NCI-H2196 (cell line): ENCODE measurements at regions not wholly inside any gene's neighbourhood (a gene's known extent, or its start where the extent isn't known, plus 50 kb on each side); places are given as distances from the start of the nearest gene placed in this dataset.
"Not testable (repeated sequence)": the region's sequence is repeated elsewhere in the genome, so short reads cannot be mapped to it uniquely, and the experiment has no call there.

ENCODE experiments used
- DNase-seq: peaks from one replicate; lab custom pipeline; 2025; ENCODE audit not compliant: unreplicated experiment; lab: John Stamatoyannopoulos, UW

DNA sequence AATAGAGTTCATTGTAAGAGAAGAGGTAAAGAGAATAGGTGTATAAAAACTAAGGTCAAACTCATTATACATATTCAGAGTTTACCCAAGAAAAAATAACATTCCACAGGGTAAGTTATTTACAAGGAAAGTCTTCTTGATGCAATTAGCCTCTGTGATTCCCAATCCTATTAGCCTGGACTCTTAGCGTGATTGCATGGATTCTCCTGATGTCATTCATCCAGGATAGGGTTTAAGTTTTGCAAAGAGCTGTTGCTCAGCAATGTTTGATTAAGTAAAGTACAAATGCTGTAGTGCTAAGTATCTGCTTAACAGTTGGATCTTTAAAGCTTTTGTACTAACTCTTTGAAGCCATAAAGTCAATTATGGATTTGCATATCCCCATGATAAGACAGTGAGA lies 767.8 kb upstream of the LUZP2 start:
- DNase-seq: no peak

DNA sequence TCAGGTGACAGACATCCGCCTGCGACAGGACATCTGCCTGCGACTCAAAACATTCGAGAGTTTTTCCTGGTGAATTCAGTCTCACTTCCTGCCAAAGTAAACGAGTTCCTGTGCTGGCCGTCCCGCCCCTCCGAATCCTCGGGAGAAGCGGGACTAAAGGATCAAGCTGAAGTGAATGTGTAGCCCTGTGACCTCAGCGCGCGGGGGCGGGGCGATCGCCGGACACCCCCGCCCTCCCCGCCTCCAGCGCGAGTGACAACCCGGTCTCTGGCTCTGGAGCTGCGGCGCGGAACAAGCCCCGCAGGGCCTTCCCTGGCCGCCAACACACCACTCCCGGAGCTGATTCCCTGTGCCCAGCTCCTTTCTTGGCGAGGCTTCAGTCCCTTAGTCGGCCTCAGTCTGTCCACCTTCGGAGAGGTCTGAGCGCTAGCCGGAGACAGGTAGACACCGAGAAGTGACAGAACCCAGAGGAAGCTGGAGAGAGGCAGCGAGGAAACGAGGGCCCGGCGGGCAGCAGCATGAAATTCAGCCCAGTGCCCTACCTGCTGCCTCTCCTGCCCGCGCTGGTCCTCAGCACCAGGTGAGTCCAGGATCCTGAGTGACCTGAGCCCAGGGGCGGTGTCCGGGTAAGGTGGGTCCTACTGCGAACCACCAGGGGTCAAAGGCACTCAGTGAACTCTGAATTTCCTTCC lies 766.4 kb upstream of the LUZP2 start:
- DNase-seq: no peak

DNA sequence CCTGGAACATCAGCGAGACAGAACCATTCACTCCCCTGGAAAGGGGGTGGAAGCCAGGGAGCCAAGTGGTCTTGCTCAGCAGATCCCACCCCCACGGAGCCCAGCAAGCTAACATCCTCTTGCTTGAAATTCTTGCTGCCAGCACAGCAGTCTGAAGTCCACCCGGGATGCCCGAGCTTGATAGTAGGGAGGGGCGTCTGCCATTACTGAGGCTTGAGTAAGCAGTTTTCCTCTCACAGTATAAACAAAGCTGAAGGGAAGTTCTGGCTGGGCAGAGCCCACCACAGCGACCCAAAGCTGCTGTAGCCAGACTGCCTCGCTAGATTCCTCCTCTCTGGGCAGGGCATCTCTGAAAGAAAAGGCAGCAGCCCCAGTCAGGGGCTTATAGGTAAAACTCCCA lies 764.8 kb upstream of the LUZP2 start:
- no peak for DNase-seq

GRCh38 chr11:23746896-23747295 lies 750.0 kb upstream of the LUZP2 start:
- DNase-seq: no peak

DNA sequence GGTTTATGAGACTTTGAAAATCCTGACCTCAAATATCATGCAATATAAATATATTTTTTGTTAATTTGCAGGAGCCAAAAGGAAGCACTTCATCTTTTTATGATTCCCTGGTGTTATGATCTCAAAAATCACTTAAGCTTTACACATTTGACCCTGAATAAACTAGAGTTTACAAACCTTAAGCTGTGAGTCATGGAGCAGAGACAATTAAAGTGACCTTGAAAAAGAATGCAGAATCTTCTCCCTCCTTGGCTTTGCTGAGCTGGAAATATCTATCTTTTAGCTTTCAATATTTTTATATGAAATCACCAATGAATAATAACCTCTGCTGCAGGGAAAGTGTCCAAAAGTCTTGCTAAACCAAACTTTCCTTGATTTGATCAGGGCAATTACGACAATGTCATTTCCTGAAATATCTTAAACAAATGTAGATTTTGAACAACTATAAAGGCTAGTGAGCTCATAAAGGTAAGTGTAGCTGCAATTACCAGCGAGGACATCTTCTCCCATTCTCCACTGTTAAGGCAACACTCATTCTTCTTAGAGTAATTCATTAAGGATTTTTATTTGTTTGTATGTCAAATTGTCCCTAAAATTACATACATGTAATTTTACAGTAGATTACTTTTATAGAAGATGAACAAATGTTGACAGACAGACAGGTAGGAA lies 747.0 kb upstream of the LUZP2 start:
- no peak for DNase-seq

DNA sequence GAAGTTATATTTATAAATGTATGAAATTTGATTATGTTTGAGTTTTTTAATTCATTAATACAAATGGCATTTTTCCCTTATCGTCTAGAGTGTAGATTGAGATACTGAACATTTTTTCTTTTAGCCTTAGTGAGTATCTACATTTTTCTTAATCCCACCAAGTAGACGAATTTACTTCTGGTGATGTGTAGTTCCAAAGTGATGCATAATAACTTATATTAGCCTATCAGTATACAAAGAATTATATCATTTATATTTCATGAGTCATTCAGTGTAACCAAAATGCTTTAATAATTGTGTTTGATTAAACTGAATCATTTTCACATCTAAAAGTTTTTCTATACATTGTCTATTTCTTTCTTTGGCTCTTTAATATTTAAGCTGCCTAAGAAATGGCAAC lies 745.6 kb upstream of the LUZP2 start:
- DNase-seq: no peak

DNA sequence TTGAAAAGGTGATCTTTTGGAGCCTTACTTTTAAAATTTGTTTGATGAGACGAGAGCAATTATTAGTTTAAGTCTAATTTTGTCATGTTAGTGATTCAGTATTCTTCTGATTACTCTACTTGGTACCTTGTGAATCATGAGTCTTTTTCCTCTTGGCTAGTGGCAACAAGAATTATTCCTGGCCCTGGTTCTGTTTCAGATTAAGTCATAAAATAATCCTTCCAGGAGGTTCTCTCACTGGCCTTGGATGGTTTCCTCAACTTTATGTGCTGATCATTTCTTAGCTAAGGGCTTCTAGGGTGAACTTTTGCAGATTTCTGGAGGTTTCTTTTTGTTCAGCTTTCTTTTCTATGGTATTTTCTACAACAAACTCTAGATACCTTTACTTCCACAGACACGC lies 741.8 kb upstream of the LUZP2 start:
- no peak for DNase-seq

GRCh38 chr11:23755769-23756168 lies 741.1 kb upstream of the LUZP2 start:
- DNase-seq: no peak

GRCh38 chr11:23759489-23759888 lies 737.4 kb upstream of the LUZP2 start:
- no peak for DNase-seq

- no peak for DNase-seq
These were observed 732.6 kb upstream of the LUZP2 start for GRCh38 chr11:23764286-23764685.

DNA sequence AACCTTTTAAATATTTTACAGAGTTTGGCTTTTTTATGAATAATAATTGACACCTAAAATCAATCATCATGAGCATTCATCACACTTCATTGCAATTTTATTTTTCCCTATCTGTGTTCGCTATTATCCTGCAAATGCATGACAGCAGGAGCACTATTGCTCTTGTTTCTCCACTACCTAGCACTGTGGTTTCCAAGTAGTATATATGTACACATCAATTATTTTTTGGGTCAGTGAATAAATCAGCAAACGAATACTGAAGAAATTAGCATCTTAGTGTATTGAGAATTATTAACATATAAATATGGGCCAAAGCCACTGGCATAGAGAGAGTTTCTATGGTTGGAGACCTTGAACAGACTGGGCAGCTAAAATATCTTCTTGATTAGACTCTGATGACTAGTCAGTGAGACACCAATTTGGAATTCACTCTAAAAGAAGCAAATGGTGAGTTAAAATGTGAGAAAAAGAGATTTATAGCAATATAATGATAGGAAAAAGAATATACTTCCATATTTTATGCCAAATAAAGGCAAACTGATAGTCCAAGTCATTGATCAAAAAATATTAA lies 731.1 kb upstream of the LUZP2 start:
- no peak for DNase-seq

- DNase-seq: no peak
These were observed 729.3 kb upstream of the LUZP2 start for GRCh38 chr11:23767576-23767975.

- DNase-seq: no peak
These were observed 727.6 kb upstream of the LUZP2 start for GRCh38 chr11:23769214-23769613.

GRCh38 chr11:23772081-23772480 lies 724.8 kb upstream of the LUZP2 start:
- DNase-seq: no peak

- no peak for DNase-seq
These were observed 717.9 kb upstream of the LUZP2 start for GRCh38 chr11:23778971-23779370.

DNA sequence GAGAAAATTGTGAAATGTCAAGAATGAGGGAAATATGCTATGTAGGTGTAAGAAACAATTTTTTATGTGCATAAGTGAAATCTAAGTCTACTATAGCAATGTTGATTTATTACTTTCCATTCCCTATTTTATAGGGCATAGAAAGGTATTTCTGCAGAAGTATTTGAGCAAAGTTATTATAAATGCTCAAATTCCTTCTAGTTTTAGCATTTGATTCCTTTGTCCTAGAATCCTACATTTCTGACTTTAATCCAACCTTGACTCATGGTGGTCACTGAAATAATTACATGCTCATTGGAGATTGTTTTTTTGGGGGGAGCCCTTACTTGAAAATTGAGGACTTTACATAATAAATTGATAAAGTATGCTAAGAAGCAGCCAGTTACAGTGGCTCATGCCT lies 716.6 kb upstream of the LUZP2 start:
- DNase-seq: no peak

- no peak for DNase-seq
These were observed 714.9 kb upstream of the LUZP2 start for GRCh38 chr11:23781803-23782560.

GRCh38 chr11:23786974-23787373 lies 709.9 kb upstream of the LUZP2 start:
- DNase-seq: not testable (repeated sequence)

GRCh38 chr11:23789200-23789853 lies 707.5 kb upstream of the LUZP2 start:
- DNase-seq: no peak

- no peak for DNase-seq
These were observed 706.9 kb upstream of the LUZP2 start for GRCh38 chr11:23789938-23790371.
